GM10266 (cell line): ENCODE measurements at regions not wholly inside any gene's neighbourhood (a gene's known extent, or its start where the extent isn't known, plus 50 kb on each side); places are given as distances from the start of the nearest gene placed in this dataset.
"Not testable (repeated sequence)": the region's sequence is repeated elsewhere in the genome, so short reads cannot be mapped to it uniquely, and the experiment has no call there.

Experiments
- DNase-seq: peaks from one replicate; pipeline ENCODE4 v3.0.0; 2012; ENCODE audit errors: extremely low spot score
- CTCF ChIP-seq: IDR thresholded peaks from 2 replicates; pipeline ENCODE4 v1.5.1; 2012; ENCODE audit warnings: mild to moderate bottlenecking, low read depth; ENCODE audit not compliant: control insufficient read depth, insufficient read depth; ENCODE audit errors: missing control alignments

DNA sequence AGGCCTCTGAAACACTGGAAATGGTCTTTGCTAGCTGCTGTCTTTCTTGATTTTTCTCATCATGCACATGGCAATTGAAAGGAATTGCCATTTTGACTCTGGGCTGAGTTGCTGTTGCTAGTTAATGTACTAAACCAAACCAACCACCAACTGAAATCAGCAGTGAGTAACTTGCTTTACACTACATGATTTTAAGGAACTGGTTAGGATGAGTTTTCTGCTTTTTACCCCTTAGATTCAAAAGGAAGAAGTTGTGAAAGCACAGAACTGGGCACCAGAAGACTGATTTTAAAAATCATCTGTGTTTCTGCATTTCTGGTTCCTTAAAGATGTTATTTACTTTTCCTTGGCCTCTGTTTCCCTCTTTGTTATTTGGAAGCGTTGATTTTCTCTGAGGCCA lies 361.9 kb downstream of the HLX start:
- TF ChIP-seq CTCF: no peak
- DNase-seq: no peak

GRCh38 chr1:221241592-221241991 lies 362.3 kb downstream of the HLX start:
- TF ChIP-seq CTCF: no peak
- DNase-seq: no peak

GRCh38 chr1:221246067-221246466 lies 366.8 kb downstream of the HLX start:
- TF ChIP-seq CTCF: no peak
- no peak for DNase-seq

- no peak for TF ChIP-seq CTCF
- DNase-seq: no peak
These were observed 367.6 kb downstream of the HLX start for GRCh38 chr1:221246628-221247415.

DNA sequence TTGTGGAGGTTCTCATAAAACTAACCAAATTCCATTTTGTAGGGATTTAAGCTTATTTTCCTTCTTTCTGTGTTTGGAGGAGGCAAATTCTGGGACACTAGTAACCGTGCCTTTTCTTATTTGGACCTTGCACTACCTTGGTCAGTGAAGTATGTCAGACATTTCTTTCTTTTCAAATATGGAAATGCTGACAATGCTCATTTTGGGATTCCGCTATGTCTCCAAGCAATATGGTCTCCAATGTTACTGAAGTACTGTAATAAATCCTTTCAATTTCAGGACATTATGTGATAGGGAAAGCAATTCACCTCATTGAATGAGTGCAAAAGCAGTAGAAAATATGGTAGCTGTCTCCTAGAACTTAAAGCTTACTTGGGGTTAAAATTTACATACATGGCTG lies 372.3 kb downstream of the HLX start:
- no peak for DNase-seq
- no peak for TF ChIP-seq CTCF

GRCh38 chr1:221254813-221255212 lies 375.6 kb downstream of the HLX start:
- DNase-seq: no peak
- TF ChIP-seq CTCF: no peak

GRCh38 chr1:221256773-221257172 lies 377.5 kb downstream of the HLX start:
- no peak for TF ChIP-seq CTCF
- DNase-seq: no peak

- DNase-seq: not testable (repeated sequence)
These were observed 378.3 kb downstream of the HLX start for GRCh38 chr1:221257548-221257947.

- DNase-seq: not testable (repeated sequence)
These were observed 383.4 kb downstream of the HLX start for GRCh38 chr1:221262677-221263076.
